Tibial nerve (tissue), 3 donors: ENCODE measurements at regions not wholly inside any gene's neighbourhood (a gene's known extent, or its start where the extent isn't known, plus 50 kb on each side); places are given as distances from the start of the nearest gene placed in this dataset.

Experiments used
- CTCF ChIP-seq, 5 experiments: fragments of 200-600 bp in 3 of 5; fragments of 450-650 bp in 2 of 5; sonication (generic) in 3 of 5; IDR thresholded peaks; one replicate each; pipeline ENCODE4 v1.5.1; 2016 to 2019; ENCODE audit warnings: antibody characterized with exemption in 5 of 5, mild to moderate bottlenecking in 3 of 5, moderate library complexity in 2 of 5
- POLR2A ChIP-seq, 2 donors: fragments of 450-650 bp; IDR thresholded peaks; one replicate each; pipeline ENCODE4 v1.6.1; 2017; ENCODE audit warnings: antibody characterized with exemption in 2 of 2, mild to moderate bottlenecking in 2 of 2, moderate library complexity in 2 of 2

DNA sequence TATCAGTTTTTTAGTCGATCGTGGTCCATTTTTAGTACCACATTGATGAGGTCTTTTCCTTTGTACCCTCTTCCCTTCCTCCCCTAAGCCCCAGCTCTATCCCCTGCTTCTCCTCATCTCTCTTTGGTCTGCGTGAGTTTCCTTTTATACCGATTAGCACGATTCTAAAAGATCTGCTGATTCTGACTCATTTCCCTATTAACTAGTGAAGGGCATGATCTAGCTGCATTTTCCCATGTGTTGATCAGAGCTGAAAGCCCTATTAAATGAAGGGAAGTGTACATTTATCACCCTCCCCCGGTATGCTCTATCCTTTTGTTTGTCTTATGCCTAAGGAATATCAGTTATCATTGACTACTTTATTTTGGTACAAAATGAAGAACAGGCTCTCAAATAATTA, 181.7 kb upstream of the NPY2R start:
- no peak for TF ChIP-seq CTCF (IDR thresholded peaks at IDR 0.05)
- TF ChIP-seq POLR2A (IDR thresholded peaks at IDR 0.05): no peak
